Fibroblast of peridontal ligament (primary cell): ENCODE measurements at regions not wholly inside any gene's neighbourhood (a gene's known extent, or its start where the extent isn't known, plus 50 kb on each side); places are given as distances from the start of the nearest gene placed in this dataset.
A peak's percentile ranks its signal among the peaks of the same experiment; 100 is the strongest.

ENCODE experiments used
- DNase-seq: peaks from one replicate; pipeline ENCODE4 v3.0.0-alpha.2; 2010; ENCODE audit errors: extremely low read depth

DNA sequence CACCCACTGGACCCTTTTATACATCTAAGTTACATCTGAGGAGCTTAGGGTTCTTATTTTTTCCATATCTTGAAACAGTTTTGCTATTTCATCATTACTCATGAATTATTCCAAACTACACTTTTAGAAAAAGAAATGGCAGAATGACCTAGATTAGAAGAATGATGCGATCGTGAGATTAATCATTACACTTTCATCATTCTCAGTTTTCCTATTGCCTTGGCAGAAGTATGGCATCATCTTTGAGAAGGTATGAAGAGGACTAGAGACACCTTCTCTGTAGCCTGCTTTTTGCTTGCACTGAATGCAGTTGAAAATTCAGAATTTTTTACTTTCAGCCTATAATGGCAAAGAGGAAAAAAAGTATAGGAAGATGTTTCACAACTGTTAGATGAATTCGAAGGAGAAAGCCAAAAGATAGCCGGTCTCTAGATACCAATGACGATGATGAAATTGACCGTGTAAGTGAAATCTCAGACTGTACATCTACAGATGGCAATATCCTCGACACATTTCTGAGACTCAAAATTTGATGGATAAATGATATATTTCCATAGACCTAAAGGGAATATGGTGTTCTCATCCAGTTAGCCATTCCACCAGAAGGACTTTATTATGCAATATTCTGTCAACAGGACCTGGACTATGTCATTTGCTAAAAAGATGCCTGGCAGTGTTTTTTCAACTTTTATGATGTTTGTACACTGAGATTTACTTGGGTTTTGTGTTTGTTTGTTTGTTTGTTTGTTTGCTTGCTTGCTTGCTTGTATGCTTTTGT is 191.8 kb downstream of the TOMM20 start:
- no peak for DNase-seq

DNA sequence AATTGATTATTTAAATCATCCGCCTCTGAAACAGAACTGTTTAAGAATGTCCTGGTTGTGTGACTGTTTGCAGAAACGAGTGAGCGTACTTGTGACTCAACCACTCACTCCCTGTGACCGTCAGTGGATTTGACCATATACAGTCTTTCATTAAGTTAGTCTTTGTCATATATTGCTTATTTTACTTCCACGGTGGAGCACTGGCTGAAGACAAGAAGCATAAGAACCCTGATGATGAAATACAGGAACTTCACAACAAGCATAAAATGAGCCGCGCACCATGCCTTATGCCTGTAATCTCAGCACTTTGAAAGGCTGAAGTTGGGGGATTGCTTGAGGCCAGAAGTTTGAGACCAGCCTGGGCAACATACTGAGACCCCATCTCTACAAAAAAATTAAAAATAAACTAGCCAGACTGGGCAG is 194.0 kb downstream of the TOMM20 start:
- DNase-seq = peak; percentile 77

DNA sequence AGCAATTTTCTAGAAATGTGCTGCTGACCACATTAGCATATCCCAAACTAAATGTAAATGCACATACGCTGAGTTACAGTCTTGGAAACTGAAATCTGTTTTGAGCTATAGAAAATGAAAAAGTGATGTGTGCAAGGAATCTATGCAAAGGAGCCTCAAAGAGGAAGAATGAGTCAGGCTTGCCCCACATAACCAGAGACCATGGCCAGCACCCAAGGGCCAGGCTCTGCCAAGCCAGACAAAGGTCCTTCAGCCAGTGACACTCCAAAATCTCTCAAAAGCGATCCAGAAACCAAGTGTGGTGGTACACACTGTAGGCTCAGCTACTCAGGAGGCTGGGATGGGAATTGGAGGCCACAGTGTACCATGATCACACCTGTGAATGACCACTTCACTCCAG is 195.2 kb downstream of the TOMM20 start:
- peak; percentile 80 for DNase-seq

DNA sequence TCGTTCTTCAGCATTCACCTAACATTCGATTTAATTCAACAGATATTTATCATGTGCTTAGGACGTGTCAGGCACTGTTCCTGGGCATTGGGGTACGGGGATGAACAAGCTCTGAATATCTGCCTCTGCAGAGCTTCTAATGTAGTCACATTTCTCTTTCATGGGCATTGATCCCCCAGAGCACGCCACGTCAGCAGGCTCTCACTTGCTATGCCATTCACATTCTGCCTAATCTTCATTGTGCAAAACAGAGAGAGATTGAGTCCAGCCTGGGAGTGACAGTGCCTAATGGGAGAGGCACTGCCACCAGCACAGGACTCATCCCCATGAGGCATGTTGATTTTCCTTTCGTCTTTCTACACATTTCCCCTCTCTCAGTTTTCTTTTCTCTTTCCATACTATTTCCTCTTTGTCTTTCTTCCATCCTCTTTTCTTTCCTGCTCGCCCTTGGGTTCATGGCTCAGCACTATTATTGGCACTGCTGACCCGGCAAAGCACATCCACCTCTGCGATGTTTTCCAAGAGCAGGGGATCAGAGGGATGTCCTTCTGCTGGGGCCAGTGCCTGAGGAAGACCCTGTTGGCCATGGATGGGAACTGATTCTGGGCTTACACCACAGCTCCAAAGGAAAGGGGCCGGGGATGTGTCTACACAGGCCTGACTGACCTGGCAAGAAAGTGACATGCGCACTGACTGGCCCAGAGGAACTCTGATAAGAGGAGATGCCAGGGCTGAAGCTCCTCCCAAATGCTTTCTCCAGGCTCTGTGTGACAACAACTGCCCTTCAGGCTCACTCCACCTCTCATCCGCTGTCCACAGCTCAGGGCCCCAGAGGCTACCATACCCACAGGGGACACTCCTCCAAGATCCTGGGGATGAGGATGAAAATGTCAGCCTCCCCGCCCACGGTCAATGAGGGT is 195.9 kb downstream of the TOMM20 start:
- no peak for DNase-seq

DNA sequence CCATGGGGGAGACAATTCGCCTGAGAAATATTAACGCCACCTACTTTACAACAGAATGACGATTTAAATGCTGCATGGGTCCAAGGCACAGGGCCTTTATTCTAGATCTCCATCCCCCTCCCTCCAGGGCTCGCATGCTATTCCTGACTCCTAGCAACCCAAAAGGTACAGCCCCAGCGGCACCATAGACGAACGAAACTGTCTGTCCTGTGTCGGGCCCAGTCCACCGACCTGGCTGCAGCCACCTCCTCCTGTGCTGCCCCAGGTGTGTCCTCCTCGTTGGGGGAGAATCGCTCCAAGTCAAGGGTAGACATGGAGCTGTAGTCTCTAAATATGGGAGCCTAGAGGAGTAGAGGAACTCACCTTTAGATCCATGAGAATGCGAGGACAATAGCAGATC is 196.5 kb downstream of the TOMM20 start:
- no peak for DNase-seq

DNA sequence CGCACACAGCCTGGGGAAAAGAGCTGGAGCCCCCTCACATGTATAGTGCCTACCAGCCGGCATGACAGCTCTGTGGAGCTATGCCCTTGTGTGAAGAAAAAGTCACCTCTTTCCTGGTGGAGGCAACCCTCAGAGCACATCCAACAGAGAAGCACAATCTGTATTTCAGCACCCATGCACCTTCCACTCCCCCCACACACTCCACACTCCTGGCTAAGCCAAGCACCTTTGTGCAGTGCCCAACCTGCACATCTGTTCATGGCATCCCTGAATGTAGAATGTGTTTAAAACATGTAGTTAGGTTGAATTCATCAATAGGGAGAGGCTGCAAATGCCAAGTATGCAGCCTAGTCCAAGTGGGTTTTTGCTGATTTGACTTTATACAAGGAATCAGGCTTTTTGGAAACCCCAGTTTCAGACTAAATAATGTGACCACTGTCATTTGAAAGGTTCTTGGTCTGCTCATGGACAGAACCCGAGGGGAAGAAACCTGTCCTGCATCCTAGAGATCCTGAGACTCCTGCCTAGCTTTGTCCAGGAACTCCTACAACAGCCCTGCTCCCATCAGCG is 197.1 kb downstream of the TOMM20 start:
- DNase-seq = no peak

DNA sequence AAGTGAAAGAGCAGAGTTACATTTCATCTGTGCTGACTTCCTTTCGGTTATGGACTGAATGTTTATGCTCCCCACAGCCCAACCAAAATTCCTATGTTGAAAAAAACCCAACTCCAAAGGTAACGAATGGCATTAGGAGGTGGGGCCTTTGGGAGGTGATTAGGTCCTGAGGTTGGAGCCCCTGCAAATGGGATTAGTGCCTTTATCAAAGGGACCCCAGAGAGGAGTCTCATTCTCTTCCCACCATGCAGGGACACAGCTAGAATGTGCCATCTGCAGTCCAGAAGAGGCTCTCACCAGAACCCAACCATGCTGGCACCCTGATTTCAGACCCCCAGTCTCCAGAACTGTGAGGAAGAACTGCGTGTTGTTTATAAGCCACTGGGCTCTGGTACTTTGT is 199.3 kb downstream of the TOMM20 start:
- no peak for DNase-seq

DNA sequence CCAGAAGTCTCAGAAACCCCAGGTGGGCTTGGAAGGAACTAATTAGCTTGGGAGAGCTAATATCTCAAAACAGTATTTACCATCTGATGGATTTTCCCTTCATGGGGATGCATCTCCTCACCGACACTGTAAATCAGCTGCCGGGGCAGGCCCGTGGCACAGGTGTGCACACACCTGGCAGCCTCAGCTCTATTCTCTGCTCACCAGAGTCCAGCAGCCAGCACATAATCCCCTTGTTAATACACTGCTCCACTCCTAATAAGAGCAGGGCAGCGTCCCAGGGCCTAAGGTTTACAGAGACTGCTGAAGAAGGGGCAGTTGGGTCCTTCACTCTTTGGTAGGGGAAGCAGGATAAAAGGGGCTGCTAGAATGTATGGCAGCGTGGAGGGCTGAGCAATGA is 200.0 kb downstream of the TOMM20 start:
- no peak for DNase-seq

DNA sequence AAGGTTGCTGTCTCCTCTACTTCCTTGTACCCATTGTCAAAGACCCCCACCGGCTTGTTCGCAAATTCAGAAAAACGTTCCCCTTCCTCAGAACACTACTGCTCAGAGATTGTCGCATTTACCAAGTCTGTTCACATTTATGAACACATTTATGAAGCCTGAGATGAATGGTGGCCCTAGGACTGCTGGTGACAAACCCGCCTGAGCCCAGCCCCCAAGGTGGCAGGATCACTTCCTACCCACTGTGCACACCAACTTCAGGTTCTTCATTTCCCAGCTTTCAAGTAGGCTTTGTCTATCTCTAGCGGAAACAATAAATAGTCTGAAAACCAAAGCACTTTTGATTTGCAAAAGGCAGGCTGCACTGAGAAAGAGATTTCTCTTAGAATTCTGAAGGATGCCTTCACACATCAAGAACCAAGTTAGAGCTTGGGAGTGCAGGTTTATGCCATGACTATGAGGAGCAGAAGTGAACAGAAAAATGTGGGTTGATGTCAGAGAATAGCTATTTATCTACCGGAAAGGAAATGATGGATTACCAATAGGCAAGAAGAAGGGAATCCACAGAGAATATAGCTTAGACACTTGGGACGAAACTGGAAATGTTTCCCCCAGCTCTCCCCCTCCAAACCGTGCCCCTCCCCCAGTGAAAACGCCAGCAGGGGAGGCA is 200.5 kb downstream of the TOMM20 start:
- no peak for DNase-seq

DNA sequence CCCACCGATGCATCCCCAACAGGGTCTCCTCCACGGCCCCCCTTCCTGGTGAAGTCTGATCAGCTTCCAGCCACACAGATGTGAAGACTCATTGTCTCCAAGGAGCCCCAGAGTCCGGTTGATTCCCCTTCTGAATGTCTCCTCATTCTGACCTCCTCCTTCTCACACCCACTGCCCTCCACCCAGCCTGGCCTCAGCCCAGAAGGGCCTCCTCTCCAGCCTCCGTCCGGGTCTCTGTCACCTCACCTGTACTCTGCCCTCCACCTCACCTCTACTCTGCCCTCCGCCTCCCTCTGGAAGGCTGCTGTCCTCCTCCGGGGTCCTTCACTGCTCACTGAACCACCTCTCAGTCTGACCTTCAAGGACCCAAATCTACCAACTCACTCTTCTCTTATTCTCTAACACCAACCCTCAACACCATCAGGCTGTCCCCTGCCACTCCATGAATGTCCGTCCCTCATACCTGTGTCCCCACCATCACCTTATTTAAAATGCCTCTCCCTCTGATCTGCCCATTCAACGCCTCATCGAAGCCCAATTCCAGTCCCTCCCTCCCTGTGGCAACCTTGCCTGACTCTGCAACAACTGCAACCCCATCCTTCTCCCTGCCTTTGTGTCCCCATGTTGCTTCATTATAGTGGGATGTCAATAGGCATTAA is 201.2 kb downstream of the TOMM20 start:
- DNase-seq = no peak

DNA sequence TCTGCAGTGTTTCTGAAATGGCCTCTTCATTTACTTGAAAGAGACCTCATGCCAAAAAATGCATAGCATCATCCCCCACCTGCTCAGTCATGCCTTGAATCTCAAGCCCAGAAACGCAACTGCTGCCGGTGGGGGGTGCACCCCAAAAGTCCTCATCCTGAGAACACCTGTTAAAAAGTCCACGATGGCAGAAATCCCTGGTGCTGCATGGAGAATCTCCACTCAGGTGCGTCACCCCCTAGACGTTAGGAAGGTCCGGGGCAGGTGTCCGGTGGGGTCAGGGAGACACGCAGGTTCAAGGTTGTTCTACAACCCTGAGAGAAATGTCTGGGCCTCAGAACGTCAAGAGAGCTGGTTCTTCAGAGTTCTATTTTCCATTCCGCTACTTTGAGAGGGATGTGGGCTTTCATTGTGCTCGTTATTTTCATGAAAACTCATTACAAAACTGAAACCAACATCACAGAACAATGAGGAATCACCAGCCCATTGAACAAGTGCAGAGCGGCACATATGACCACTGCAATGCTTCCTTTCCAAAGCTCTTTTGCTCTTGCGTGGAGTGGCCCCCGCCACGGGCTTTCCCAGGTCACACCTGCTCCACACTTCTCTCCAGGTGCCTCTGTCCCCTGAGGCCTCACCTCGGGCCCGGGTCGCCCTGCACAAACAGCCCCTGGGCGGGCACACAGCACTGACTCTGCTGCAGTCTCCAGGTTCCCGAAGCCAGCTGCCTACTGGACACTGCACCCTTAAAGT is 201.9 kb downstream of the TOMM20 start:
- DNase-seq = no peak

DNA sequence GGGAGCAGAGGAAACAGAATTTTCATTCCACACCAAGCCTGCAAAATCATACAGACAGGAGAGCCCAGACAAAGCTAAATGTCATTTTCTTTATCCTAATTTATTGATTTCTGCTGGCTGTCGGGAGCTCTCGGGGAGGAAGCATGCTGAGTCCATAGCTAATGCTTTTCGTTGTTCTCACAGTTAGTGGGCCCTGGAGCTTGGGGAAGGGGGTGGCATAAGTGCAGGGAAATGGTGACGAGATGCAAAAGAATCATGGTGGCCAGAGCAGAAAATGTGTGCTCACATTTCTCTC is 202.4 kb downstream of the TOMM20 start:
- no peak for DNase-seq

DNA sequence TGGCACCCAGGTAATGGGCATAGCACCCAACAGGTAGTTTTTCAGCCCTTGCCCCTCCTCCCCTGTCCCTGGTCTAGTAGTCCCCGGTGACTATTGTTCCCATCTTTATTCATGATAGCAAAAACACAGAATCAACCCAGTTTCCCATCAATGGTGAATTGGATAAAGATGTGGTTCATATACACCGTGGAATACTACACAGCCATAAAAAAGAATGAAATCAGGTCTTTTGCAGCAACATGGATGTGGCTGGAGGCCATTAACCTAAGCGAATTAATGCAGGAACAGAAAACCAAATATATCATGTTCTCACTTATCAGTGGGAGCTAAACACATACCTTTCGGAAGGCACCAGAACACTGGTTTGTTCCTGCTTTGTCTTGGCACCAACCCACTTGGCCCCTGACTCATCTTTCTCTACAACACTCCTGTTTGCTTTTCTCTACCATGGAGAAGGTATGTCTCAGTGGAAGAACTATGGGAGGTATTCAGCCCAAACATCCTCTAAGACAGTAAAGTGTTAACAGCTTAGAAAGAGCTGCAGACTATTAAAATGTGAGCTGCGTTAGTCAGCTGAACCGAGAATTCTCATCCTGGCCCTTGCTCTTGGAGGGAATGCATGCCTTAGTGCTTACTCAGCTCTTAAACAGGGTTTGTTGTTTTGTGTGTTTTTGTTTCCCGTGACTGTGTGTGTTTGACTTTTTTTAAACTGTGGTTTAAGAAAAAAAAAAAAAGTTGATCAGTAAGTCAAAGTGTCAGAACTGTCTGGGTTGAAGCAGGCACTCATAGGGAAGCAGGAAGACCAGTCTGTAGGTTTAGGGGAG is 203.0 kb downstream of the TOMM20 start:
- DNase-seq = peak; percentile 98

DNA sequence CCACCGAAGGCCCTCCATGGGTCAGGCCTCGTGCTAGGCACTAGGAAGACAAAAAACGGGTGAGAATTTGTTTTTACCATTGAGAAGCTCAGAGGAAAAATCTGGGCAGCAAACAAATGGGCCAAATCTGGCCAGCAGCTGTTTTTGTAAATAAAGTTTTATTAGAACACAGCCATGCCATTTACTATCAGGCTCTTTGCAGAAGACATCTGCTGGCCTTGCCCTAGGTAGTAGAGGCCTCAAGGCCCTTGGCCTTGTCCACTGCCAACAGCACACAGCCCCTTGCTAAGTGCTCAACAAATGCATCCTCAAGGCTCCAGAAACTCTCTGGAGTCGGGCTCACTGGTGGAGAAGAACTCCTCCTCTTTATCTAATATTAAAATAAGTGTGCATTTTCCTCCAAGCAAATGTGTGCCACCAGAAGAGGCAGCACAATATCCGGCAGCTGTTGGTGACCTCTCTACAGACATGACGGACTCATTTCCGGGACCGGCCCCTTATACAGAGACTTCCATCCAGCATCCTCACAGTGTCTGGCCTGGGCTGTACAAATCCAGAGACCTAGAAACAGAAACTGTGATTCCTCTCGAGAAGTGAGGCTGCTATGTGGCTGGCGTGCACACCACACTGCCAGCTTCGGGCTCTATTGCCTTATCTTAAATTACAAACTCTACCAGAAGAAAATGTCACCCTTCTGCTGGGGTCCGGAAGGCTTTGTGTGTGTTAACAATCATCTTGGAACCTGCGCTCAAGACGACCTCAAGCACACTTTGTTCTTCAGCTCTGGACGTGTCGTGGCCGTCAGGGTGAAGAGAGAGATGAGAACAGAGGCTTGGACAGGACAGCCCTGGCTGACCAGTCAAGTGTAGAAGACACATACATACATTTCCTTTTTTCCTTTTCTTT is 203.9 kb downstream of the TOMM20 start:
- no peak for DNase-seq

DNA sequence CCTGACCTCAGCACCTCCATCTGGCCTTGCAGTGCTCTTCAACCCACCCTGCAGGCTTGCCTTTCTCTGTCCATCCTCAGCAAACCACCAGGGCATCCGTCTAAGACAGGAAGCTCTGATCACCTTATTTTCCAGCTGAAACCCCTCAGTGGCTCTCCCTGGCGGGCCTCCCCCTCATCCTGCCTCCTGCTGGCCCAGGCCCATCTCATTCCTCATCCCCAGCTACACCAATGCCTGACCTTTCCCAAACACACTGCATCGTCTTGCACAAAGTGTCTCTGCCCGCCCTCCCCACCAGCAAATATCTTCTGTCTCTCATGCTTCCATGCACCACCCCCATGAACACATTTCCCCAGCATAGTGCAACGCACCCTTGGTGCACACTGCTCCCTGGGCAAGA is 205.0 kb downstream of the TOMM20 start:
- no peak for DNase-seq

DNA sequence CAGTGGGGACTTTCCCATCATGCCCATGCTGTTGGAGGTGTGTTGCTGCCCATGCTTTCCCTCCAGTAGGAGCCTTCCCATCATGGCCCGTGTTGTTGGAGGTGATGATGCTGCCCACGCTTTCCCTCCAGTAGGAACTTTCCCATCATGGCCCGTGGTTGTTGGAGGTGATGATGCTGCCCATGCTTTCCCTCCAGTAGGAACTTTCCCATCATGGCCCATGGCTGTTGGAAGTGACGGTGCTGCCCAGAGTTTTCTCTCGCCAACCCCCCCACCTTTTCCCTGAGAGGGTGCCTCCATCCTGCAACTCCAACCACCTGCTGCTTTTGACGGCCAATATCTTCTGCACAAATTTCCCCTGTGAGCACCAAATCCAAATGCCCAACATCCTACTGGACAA is 205.7 kb downstream of the TOMM20 start:
- no peak for DNase-seq

DNA sequence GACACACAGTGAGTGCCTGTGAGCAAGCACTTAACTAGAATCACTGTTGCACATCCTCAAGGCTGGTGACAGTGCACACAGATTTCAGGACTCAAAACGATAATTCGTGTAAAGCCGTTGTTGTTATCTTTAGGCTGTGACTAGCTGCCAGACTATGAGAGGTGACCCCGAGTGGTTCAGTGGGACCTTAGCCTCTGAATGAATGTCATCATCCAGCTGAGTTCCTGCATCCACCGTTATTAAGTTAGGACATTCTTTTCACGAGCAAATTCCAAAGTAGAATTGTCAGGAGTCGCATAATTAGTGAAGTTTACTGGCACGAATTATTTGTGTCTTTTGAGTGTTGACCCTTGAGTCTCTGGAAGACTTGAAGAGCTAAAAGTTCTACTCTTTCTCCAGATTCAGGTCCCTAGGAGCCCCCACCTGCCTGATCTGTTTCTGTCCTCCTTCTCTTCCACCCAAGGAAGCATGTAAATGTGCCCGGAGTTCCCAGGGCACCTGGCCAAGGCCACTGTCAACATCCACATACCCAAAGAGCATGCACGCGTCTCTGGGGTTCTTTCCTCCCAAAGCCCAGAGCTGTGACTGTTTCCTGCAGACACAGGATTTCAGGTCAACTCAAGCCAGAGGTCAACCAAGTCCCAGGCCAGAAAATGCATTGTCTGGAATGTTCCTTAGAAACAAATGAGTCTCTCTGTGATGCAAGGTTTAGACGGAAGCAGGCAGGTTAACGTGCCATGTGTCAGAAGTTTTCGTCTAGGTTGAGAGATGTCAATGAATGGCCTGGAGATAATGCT is 207.2 kb downstream of the TOMM20 start:
- DNase-seq = no peak

DNA sequence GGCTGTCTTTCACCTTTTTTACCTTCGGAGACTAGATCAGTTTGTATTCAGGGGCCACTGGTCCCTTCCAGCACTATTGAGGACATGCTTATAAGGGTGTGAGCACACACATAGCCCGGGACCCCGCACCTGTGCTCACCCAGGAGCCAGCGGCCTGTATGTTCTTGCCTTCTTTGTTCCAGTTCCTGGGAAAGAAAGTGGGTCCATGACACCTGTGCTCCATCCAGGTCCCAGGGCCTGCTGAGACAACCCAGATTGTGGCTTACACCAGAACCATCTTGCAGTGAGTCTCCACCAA is 207.8 kb downstream of the TOMM20 start:
- DNase-seq = no peak
